Activated naive CD4-positive, alpha-beta T cell treated with anti-CD3 and anti-CD28 coated beads, Interleukin-2, amount 50 U/mL, for 24 hours (primary cell): ENCODE measurements at regions not wholly inside any gene's neighbourhood (a gene's known extent, or its start where the extent isn't known, plus 50 kb on each side); places are given as distances from the start of the nearest gene placed in this dataset.
A peak's percentile ranks its signal among the peaks of the same experiment; 100 is the strongest.

ENCODE experiments used
- H3K27ac Mint-ChIP-seq: one replicate; pipeline ENCODE4 v1.8.0; 2021; ENCODE audit warnings: mild to moderate bottlenecking, mixed read lengths
- H3K27me3 Mint-ChIP-seq: one replicate; pipeline ENCODE4 v1.8.0; 2021; ENCODE audit warnings: mixed read lengths
- H3K36me3 Mint-ChIP-seq: one replicate; pipeline ENCODE4 v1.8.0; 2021; ENCODE audit warnings: mixed read lengths
- H3K4me1 Mint-ChIP-seq: one replicate; pipeline ENCODE4 v1.8.0; 2021; ENCODE audit warnings: mixed read lengths
- H3K4me3 Mint-ChIP-seq: one replicate; pipeline ENCODE4 v1.8.0; 2021; ENCODE audit warnings: mild to moderate bottlenecking, mixed read lengths
- H3K9me3 Mint-ChIP-seq: one replicate; pipeline ENCODE4 v1.8.0; 2021; ENCODE audit warnings: mixed read lengths

GRCh38 chr4:4913628-4914027 is 54.2 kb downstream of the MSX1 start:
- Mint-ChIP-seq H3K4me3 (no peak overlapping the region), H3K27me3 (peaks cover 4% of the 10 kb centered on the region), H3K27ac (no peak overlapping the region), H3K4me1 (no peaks in the 10 kb centered on the region), H3K36me3 (no peaks in the 10 kb centered on the region), H3K9me3 (no peaks in the 10 kb centered on the region)

- Mint-ChIP-seq H3K27ac (no peak overlapping the region), H3K27me3 (peaks cover 4% of the 10 kb centered on the region)
Observed at GRCh38 chr4:4914059-4914820, 54.8 kb downstream of the MSX1 start.

GRCh38 chr4:4914965-4915845 is 55.7 kb downstream of the MSX1 start:
- H3K9me3 Mint-ChIP-seq, result no peaks in the 10 kb centered on the region
- H3K4me3 Mint-ChIP-seq, result no peak overlapping the region
- no peak overlapping the region for H3K27ac Mint-ChIP-seq
- H3K4me1 Mint-ChIP-seq, result no peaks in the 10 kb centered on the region
- H3K36me3 Mint-ChIP-seq, result no peaks in the 10 kb centered on the region
- H3K27me3 Mint-ChIP-seq, result peaks cover 4% of the 10 kb centered on the region

More at GRCh38 chr4:4914059-4914820, 54.8 kb downstream of the MSX1 start:
- H3K36me3 Mint-ChIP-seq, result no peaks in the 10 kb centered on the region
- no peak overlapping the region for H3K4me3 Mint-ChIP-seq
- no peaks in the 10 kb centered on the region for H3K4me1 Mint-ChIP-seq
- H3K9me3 Mint-ChIP-seq, result no peaks in the 10 kb centered on the region

GRCh38 chr4:4918067-4918466 is 58.6 kb downstream of the MSX1 start:
- no peak overlapping the region for H3K27ac Mint-ChIP-seq
- no peaks in the 10 kb centered on the region for H3K9me3 Mint-ChIP-seq
- H3K4me3 Mint-ChIP-seq, result no peak overlapping the region
- H3K27me3 Mint-ChIP-seq, result peaks cover 6% of the 10 kb centered on the region
- H3K36me3 Mint-ChIP-seq, result no peaks in the 10 kb centered on the region
- H3K4me1 Mint-ChIP-seq, result peaks cover 6% of the 10 kb centered on the region

- H3K36me3 Mint-ChIP-seq, result no peaks in the 10 kb centered on the region
- peaks cover 12% of the 10 kb centered on the region for H3K27me3 Mint-ChIP-seq
- peaks cover 6% of the 10 kb centered on the region for H3K4me1 Mint-ChIP-seq
- no peak overlapping the region for H3K4me3 Mint-ChIP-seq
- H3K27ac Mint-ChIP-seq, result no peak overlapping the region
- no peaks in the 10 kb centered on the region for H3K9me3 Mint-ChIP-seq
Observed at GRCh38 chr4:4919927-4920326, 60.5 kb downstream of the MSX1 start.

GRCh38 chr4:4921077-4921476 is 61.6 kb downstream of the MSX1 start:
- H3K27me3 Mint-ChIP-seq, result peaks cover 17% of the 10 kb centered on the region
- H3K4me3 Mint-ChIP-seq, result no peak overlapping the region
- no peaks in the 10 kb centered on the region for H3K36me3 Mint-ChIP-seq
- no peak overlapping the region for H3K27ac Mint-ChIP-seq
- peaks cover 6% of the 10 kb centered on the region for H3K4me1 Mint-ChIP-seq
- no peaks in the 10 kb centered on the region for H3K9me3 Mint-ChIP-seq

GRCh38 chr4:4922441-4922840 is 63.0 kb downstream of the MSX1 start:
- Mint-ChIP-seq H3K36me3 (no peaks in the 10 kb centered on the region), H3K4me1 (peaks cover 6% of the 10 kb centered on the region), H3K27ac (no peak overlapping the region), H3K27me3 (peaks cover 15% of the 10 kb centered on the region), H3K4me3 (no peak overlapping the region), H3K9me3 (no peaks in the 10 kb centered on the region)

- H3K27ac Mint-ChIP-seq, result no peak overlapping the region
- no peak overlapping the region for H3K4me3 Mint-ChIP-seq
- peaks cover 6% of the 10 kb centered on the region for H3K4me1 Mint-ChIP-seq
- peaks cover 15% of the 10 kb centered on the region for H3K27me3 Mint-ChIP-seq
- H3K36me3 Mint-ChIP-seq, result no peaks in the 10 kb centered on the region
- no peaks in the 10 kb centered on the region for H3K9me3 Mint-ChIP-seq
Observed at GRCh38 chr4:4923201-4923600, 63.7 kb downstream of the MSX1 start.

GRCh38 chr4:4930677-4931076 is 71.2 kb downstream of the MSX1 start:
- Mint-ChIP-seq H3K4me3 (no peak overlapping the region), H3K36me3 (no peaks in the 10 kb centered on the region), H3K4me1 (no peaks in the 10 kb centered on the region), H3K27me3 (peaks cover under 1% of the 10 kb centered on the region), H3K27ac (no peak overlapping the region), H3K9me3 (no peaks in the 10 kb centered on the region)

- Mint-ChIP-seq H3K36me3 (no peaks in the 10 kb centered on the region), H3K27ac (no peak overlapping the region), H3K27me3 (no peaks in the 10 kb centered on the region), H3K9me3 (no peaks in the 10 kb centered on the region), H3K4me1 (no peaks in the 10 kb centered on the region), H3K4me3 (no peak overlapping the region)
Observed at GRCh38 chr4:4935974-4936373, 76.5 kb downstream of the MSX1 start.

- H3K4me3 Mint-ChIP-seq, result no peak overlapping the region
- H3K36me3 Mint-ChIP-seq, result no peaks in the 10 kb centered on the region
- H3K27me3 Mint-ChIP-seq, result peaks cover 3% of the 10 kb centered on the region
- H3K4me1 Mint-ChIP-seq, result no peaks in the 10 kb centered on the region
- H3K27ac Mint-ChIP-seq, result no peak overlapping the region
- H3K9me3 Mint-ChIP-seq, result no peaks in the 10 kb centered on the region
Observed at GRCh38 chr4:4937926-4938325, 78.5 kb downstream of the MSX1 start.

GRCh38 chr4:4941751-4942150 is 77.5 kb downstream of the CYTL1 start:
- Mint-ChIP-seq H3K27me3 (peaks cover 5% of the 10 kb centered on the region), H3K36me3 (no peaks in the 10 kb centered on the region), H3K9me3 (no peaks in the 10 kb centered on the region), H3K27ac (no peak overlapping the region), H3K4me1 (peaks cover 9% of the 10 kb centered on the region), H3K4me3 (no peak overlapping the region)

GRCh38 chr4:4942658-4943057 is 76.6 kb downstream of the CYTL1 start:
- Mint-ChIP-seq H3K4me3 (no peak overlapping the region), H3K4me1 (peaks cover 9% of the 10 kb centered on the region), H3K9me3 (no peaks in the 10 kb centered on the region), H3K27me3 (peaks cover 5% of the 10 kb centered on the region), H3K27ac (no peak overlapping the region), H3K36me3 (no peaks in the 10 kb centered on the region)

GRCh38 chr4:4945021-4945420 is 74.2 kb downstream of the CYTL1 start:
- H3K27me3 Mint-ChIP-seq, result peaks cover 5% of the 10 kb centered on the region
- H3K4me1 Mint-ChIP-seq, result peaks cover 9% of the 10 kb centered on the region
- no peaks in the 10 kb centered on the region for H3K36me3 Mint-ChIP-seq
- H3K9me3 Mint-ChIP-seq, result no peaks in the 10 kb centered on the region
- no peak overlapping the region for H3K4me3 Mint-ChIP-seq
- H3K27ac Mint-ChIP-seq, result no peak overlapping the region

GRCh38 chr4:4945829-4946228 is 73.4 kb downstream of the CYTL1 start:
- Mint-ChIP-seq H3K4me1 (peaks cover 9% of the 10 kb centered on the region), H3K36me3 (no peaks in the 10 kb centered on the region), H3K9me3 (no peaks in the 10 kb centered on the region), H3K27ac (peak overlapping the region; percentile 17), H3K27me3 (peaks cover 5% of the 10 kb centered on the region), H3K4me3 (no peak overlapping the region)

GRCh38 chr4:4946416-4946815 is 72.8 kb downstream of the CYTL1 start:
- H3K27ac Mint-ChIP-seq, result no peak overlapping the region

More at GRCh38 chr4:4946416-4946815, 72.8 kb downstream of the CYTL1 start:
- Mint-ChIP-seq H3K4me3 (no peak overlapping the region), H3K9me3 (no peaks in the 10 kb centered on the region), H3K4me1 (peaks cover 9% of the 10 kb centered on the region), H3K27me3 (peaks cover 5% of the 10 kb centered on the region), H3K36me3 (no peaks in the 10 kb centered on the region)
